HCT116 (cell line): ENCODE measurements at regions not wholly inside any gene's neighbourhood (a gene's known extent, or its start where the extent isn't known, plus 50 kb on each side); places are given as distances from the start of the nearest gene placed in this dataset.

Experiments
- ATAC-seq: fragments of 200-7000 bp; cut with Tn5 transposase; 2 replicates; pipeline ENCODE4 v1.9.1; 2020; ENCODE audit warnings: mild to moderate bottlenecking, moderate library complexity
- BruUV-seq: library from RNA; stranded (reverse); fragments of 400-500 nt; replicated peaks from 2 replicates; lab custom pipeline; 2021; lab: Mats Ljungman, UMichigan
- CTCF ChIA-PET: fragments of 300-600 bp; sonication (Branson Sonifier 250); formaldehyde crosslinking; loops from one replicate; lab custom pipeline; 2021; ENCODE audit warnings: antibody characterized with exemption; lab: Charles Lee
- POLR2A ChIA-PET: fragments of 300-600, 350-600 bp; sonication (Branson Sonifier 250); formaldehyde crosslinking; loops from one replicate; lab custom pipeline; 2021; ENCODE audit warnings: antibody characterized with exemption; lab: Charles Lee
- RAD21 ChIA-PET, 2 experiments: fragments of 300-600 bp; sonication (Branson Sonifier 250); formaldehyde crosslinking; loops; one replicate each; lab custom pipeline; 2023; ENCODE audit warnings: low total read pairs in 2 of 2; ENCODE audit not compliant: uncharacterized antibody in 2 of 2, unreplicated experiment in 2 of 2, low non-redundant PET in 1 of 2; lab: Charles Lee
- DNase-seq: peaks from one replicate; pipeline ENCODE4 v3.0.0-alpha.2; 2010; ENCODE audit warnings: low read depth, low spot score
- H2AFZ ChIP-seq: fragments of 200-600 bp; shearing (Covaris generic), sonication (generic); 2 replicates; pipeline ENCODE4 v1.6.1; 2017; ENCODE audit warnings: low read depth, mixed run types, mixed read lengths, antibody characterized with exemption, low read length; ENCODE audit not compliant: poor library complexity, severe bottlenecking
- H3K27ac ChIP-seq: 2 replicates; pipeline ENCODE4 v1.5.1; 2012; ENCODE audit warnings: low read depth, low read length
- H3K27me3 ChIP-seq: fragments of 200-600 bp; sonication (generic); 2 replicates; pipeline ENCODE4 v1.6.1; 2016; ENCODE audit warnings: mixed run types, low read length, mixed read lengths; ENCODE audit not compliant: insufficient read depth
- H3K36me3 ChIP-seq, 2 experiments: fragments of 200-500 bp in 1 of 2; fragments of 200-600 bp in 1 of 2; sonication (Bioruptor generic) in 1 of 2; sonication (generic) in 1 of 2; 2 replicates each; pipeline versions ENCODE4 v1.5.1 to v1.6.1; 2014 to 2016; ENCODE audit warnings: low read length in 2 of 2, inconsistent platforms in 1 of 2, mixed read lengths in 1 of 2, mixed run types in 1 of 2; ENCODE audit not compliant: insufficient read depth in 2 of 2, control insufficient read depth in 1 of 2
- H3K4me1 ChIP-seq, 2 experiments: fragments of 200-600 bp in 1 of 2; sonication (generic) in 1 of 2; 2 replicates each; pipeline versions ENCODE4 v1.5.1 to v1.6.1; 2012 to 2017; ENCODE audit warnings: low read length in 2 of 2, inconsistent platforms in 1 of 2, mild to moderate bottlenecking in 1 of 2, mixed read lengths in 1 of 2, mixed run types in 1 of 2, moderate library complexity in 1 of 2; ENCODE audit not compliant: insufficient read depth in 2 of 2, control insufficient read depth in 1 of 2
- H3K4me2 ChIP-seq: fragments of 200-600 bp; sonication (generic); 2 replicates; pipeline ENCODE4 v1.6.1; 2017; ENCODE audit warnings: mixed run types, low read length, mixed read lengths
- H3K4me3 ChIP-seq, 2 experiments: fragments of 200-600 bp in 1 of 2; sonication (generic) in 1 of 2; replicated peaks in 1 of 2; 2 replicates each; pipeline ENCODE4 v1.5.1; 2011 to 2016; ENCODE audit warnings: low read length in 2 of 2, control low read depth in 1 of 2, low read depth in 1 of 2, mild to moderate bottlenecking in 1 of 2, mixed read lengths in 1 of 2, mixed run types in 1 of 2
- H3K79me2 ChIP-seq: fragments of 200-600 bp; sonication (generic); 2 replicates; pipeline ENCODE4 v1.6.1; 2017; ENCODE audit warnings: mild to moderate bottlenecking, mixed run types, low read length, moderate library complexity, mixed read lengths; ENCODE audit not compliant: insufficient read depth
- H3K9ac ChIP-seq: fragments of 200-600 bp; sonication (generic); 2 replicates; pipeline ENCODE4 v1.6.1; 2016; ENCODE audit warnings: low read length, mixed read lengths
- H3K9me2 ChIP-seq: fragments of 200-600 bp; sonication (generic), shearing (Covaris generic); 2 replicates; pipeline ENCODE4 v1.6.1; 2017; ENCODE audit warnings: mixed run types, mild to moderate bottlenecking, moderate library complexity; ENCODE audit not compliant: insufficient read depth
- H3K9me3 ChIP-seq, 2 experiments: fragments of 200-500 bp in 1 of 2; fragments of 200-600 bp in 1 of 2; sonication (Bioruptor generic) in 1 of 2; sonication (generic) in 1 of 2; 2 replicates each; pipeline ENCODE4 v1.6.1; 2014 to 2017; ENCODE audit warnings: low read length in 2 of 2, mixed read lengths in 2 of 2, inconsistent platforms in 1 of 2, low read depth in 1 of 2, mild to moderate bottlenecking in 1 of 2, mixed run types in 1 of 2, moderate library complexity in 1 of 2; ENCODE audit not compliant: control insufficient read depth in 1 of 2, insufficient read depth in 1 of 2
- H4K20me1 ChIP-seq: fragments of 200-600 bp; sonication (generic), shearing (Covaris generic); 2 replicates; pipeline ENCODE4 v1.6.1; 2017; ENCODE audit warnings: mixed run types, mild to moderate bottlenecking, moderate library complexity; ENCODE audit not compliant: insufficient read depth
- JUND ChIP-seq: IDR thresholded peaks from 2 replicates; pipeline ENCODE4 v1.6.1; 2012
- SRF ChIP-seq: IDR thresholded peaks from 2 replicates; pipeline ENCODE4 v1.6.1; 2012; ENCODE audit warnings: low read depth
- intact Hi-C: fragments of 100-400 bp; cut with micrococcal nuclease; formaldehyde crosslinking; loops from 2 replicates; pipeline ENCODE4 v1.10.0; 2022

- H3K4me3 ChIP-seq: no peak overlapping the region
- H3K9me3 ChIP-seq: no peaks in the 10 kb centered on the region
- no peaks in the 10 kb centered on the region for H3K36me3 ChIP-seq
- H3K79me2 ChIP-seq: no peaks in the 10 kb centered on the region
- RAD21 ChIA-PET: no interaction called here
- H3K4me2 ChIP-seq: no peak overlapping the region
- no peak for ATAC-seq
- no peak overlapping the region for H3K27ac ChIP-seq
- H3K4me1 ChIP-seq: peaks cover 0 to 17% of the 10 kb centered on the region in 2 experiments; a peak in 1 of 4 replicates
- BruUV-seq: no TSS peak
- no peaks in the 10 kb centered on the region for H4K20me1 ChIP-seq
- H2AFZ ChIP-seq: no peak overlapping the region
- no peaks in the 10 kb centered on the region for H3K9me2 ChIP-seq
- POLR2A ChIA-PET: no interaction called here
- intact Hi-C loops: loop anchor here (5.0 kb wide), 1 partner anchor 48 kb away; no protein-coding TSS in a partner anchor
- no peak for DNase-seq
- H3K27me3 ChIP-seq: no peaks in the 10 kb centered on the region
- CTCF ChIA-PET: no interaction called here
- no peak overlapping the region for H3K9ac ChIP-seq
- no peak for TF ChIP-seq SRF
These were observed 276.4 kb downstream of the NR2F1-AS1 start for GRCh38 chr5:93304456-93305250.

- intact Hi-C loops: loop anchor here (5.0 kb wide), 1 partner anchor 49 kb away; no protein-coding TSS in a partner anchor
- H3K4me3 ChIP-seq: no peak overlapping the region
- H2AFZ ChIP-seq: no peak overlapping the region
- CTCF ChIA-PET: no interaction called here
- no TSS peak for BruUV-seq
- ATAC-seq: no peak
- no peaks in the 10 kb centered on the region for H3K36me3 ChIP-seq
- H3K9ac ChIP-seq: no peak overlapping the region
- no peak for TF ChIP-seq JUND
- TF ChIP-seq, all 23 proteins: peak for 0
- Histone ChIP-seq H3K4me2 (no peak overlapping the region), H3K27ac (no peak overlapping the region), H3K4me1 (peaks cover 0 to 26% of the 10 kb centered on the region in 2 experiments; a peak in 1 of 4 replicates), H3K27me3 (no peaks in the 10 kb centered on the region), H4K20me1 (no peaks in the 10 kb centered on the region), H3K9me2 (no peaks in the 10 kb centered on the region), H3K79me2 (no peaks in the 10 kb centered on the region), H3K9me3 (no peaks in the 10 kb centered on the region)
- RAD21 ChIA-PET: no interaction called here
- DNase-seq: no peak
- POLR2A ChIA-PET: no interaction called here
These were observed 277.7 kb downstream of the NR2F1-AS1 start for GRCh38 chr5:93303291-93303691.
